ENCODE measurements at regions not wholly inside any gene's neighbourhood (a gene's known extent, or its start where the extent isn't known, plus 50 kb on each side); places are given as distances from the start of the nearest gene placed in this dataset.
A peak's percentile ranks its signal among the peaks of the same experiment; 100 is the strongest.
"Not testable (repeated sequence)": the region's sequence is repeated elsewhere in the genome, so short reads cannot be mapped to it uniquely, and the experiment has no call there.

DNA sequence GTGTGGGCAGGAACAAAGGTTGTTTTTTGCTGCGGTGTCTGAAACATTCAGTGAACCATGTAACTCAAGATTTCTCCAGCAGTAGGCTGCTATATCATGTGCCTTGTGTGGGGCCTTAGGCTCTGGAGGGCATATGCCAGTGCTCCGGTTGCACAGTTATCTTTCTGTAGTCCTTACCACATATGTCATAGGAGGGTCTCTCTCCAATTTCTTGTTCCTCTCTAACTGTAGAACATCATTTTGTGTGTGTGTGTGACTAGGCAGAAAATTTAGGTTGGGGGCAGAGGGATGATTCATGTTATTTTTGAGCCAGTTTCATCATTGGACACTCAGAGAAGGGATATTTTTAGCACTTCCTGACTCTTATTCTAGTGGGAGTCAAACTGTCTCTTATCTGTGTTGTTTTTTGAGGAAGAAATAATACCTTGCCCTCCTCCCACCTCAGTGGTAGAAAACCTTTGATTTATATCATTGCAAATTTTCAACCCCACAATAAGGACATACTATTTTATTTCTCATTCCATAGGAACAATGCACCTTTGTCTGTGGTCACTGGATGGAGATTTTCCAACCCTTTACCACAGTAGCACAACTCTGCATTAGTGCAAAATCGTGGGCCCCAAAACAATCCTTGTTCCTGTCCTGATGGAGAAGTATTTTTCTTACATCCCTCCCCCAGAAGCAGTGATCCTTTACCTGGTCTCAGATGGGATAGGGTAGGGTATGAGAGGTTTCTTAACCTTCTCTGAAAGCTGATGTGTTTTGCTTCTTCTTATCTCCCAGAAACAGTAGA lies 113.9 kb downstream of the CCDC74A start:
- DNase-seq, result no peak

DNA sequence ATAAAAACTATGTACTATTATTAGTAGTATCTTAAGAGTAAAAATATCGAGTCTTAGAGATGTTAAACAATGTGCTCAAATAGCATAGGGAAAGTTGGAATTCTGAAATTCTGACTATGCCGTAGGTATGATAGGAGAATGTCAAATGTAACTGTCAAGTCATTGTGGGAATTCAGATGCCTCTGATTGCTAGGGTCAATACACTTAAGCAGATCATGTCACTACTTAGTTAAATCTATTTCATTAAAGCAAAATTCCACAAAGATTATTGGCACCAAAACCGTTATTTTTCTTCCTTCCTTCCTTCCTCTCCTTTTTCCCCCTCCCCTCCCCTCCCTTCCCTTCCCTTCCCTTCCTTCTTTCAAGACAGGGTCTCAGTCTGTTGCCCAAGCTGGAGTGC lies 115.5 kb downstream of the CCDC74A start:
- not testable (repeated sequence) for DNase-seq

DNA sequence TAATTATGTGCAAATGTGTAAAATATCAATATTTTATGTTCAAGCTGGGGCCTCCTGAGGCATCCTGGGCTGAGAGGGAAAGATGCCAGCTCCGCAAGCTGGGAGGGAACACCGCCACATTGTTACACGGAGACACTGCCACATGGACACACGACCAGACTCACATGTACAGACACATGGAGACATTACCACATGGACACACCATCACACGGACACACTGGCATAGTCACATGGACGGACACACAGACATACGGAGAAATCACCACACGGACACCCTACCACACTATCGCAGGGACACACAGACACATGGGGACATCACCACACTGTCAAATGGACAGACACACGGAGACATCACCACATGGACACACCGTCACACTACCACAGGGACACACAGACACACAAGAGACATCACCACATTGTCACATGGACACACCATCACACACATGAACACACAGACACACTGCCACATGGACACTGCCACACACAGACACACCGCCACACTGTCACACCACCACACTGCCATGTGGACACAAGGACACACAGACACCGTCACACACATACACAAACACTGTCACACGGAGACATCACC lies 117.6 kb downstream of the CCDC74A start:
- DNase-seq, result no peak

DNA sequence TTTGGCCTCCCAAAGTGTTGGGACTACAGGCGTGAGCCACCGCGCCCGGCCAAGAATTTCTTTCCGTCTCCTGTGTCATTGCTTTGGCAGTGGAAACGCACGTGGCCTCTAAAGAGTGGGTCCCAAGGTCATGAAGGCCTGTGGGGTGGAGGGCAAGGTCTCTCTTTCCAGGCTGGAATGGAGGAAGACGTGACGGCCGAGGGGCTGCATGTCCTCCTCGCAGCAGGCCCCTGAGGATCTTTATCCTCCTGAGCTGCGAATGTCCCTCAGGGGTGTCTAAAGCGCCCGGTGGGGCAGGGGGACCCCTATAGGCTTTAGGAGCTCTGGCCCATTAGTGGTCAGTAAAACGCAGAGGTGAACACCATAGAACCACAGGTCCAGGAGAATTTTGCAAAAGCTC lies 118.5 kb downstream of the CCDC74A start:
- not testable (repeated sequence) for DNase-seq

DNA sequence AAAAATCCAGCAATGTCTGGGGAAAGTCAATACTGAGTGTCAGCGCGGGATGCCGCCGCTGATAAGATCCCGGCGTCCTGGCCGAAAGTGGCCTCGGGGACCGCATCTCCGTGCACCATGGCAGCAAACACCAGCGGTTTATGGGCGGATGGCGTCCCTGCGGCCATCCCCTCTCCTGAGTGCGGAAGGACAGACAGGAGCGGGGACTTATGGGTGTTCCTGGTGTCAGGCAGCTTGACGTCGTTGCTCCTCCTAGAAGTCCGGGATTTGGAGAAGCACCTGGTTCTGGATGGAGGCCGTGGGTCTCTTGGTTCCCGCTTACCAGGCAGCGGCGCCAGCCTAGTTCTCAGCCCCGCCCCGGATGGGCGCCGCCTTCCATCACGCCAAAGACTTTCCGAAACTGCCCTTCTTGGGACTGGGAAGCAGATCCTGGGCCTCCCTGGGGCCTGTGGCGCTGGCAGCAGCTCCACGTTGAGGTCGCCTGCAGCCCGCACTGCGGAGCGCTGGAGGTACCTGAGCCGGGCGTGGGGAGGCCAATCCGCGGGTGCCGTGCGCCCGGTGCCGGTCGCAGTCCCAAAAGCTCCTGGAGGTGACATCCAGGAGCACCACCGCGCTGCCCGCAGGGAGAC lies 119.1 kb downstream of the CCDC74A start:
- no peak for DNase-seq

DNA sequence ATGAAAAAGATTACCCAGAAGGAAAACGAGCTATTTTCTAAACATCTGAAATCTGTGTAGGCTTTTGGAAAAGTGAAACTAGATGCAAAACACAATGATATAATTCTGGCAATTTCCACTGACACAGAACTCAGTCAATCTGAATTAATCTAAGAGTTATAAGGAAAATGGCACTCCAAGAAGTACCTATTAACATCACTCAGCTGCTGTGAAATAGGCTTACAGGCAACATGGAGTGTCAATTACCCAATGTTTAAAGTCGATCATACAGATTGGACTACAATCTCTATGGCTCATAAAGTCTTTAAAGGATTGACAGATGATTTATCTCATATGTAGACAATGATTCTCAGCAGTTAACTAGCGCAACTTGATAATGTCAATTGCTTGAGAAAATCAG lies 120.9 kb downstream of the CCDC74A start:
- not testable (repeated sequence) for DNase-seq

DNA sequence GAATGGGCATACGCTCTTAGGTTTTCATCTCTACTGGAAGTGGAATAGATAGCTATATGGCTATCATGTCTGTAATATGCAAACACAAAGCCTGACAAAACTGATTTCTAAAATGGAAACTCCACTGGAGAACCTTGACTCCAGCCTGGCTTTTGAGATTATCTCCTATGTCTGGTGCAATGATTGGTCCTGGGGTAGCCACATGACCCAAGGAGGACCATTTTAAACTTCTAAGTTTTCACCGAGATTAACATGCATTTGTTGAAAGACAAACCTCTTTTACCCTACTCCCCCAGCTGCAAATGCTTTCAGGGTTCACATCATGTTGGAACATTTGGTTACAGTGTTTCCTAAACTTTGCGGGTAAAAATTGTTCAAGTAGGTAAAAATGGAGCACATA lies 124.6 kb downstream of the CCDC74A start:
- DNase-seq, result not testable (repeated sequence)

DNA sequence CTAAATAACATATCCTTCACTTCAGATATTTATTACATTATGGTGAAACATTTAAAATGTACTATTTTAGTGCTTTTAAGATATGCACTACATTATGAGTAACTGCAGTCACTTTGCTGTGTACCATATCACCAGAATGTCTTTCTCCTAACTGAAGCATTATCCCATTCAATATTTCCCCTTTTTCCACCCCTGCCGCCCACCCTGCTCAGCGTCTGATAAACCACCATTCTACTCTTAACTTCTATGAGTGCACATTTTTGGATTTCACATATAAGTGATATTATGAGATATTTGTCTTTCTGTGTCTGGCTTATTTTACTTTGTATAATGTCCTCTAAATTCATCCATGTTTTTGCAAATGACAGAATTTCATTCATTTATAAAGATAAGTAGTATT lies 126.4 kb downstream of the CCDC74A start:
- DNase-seq, result not testable (repeated sequence)

DNA sequence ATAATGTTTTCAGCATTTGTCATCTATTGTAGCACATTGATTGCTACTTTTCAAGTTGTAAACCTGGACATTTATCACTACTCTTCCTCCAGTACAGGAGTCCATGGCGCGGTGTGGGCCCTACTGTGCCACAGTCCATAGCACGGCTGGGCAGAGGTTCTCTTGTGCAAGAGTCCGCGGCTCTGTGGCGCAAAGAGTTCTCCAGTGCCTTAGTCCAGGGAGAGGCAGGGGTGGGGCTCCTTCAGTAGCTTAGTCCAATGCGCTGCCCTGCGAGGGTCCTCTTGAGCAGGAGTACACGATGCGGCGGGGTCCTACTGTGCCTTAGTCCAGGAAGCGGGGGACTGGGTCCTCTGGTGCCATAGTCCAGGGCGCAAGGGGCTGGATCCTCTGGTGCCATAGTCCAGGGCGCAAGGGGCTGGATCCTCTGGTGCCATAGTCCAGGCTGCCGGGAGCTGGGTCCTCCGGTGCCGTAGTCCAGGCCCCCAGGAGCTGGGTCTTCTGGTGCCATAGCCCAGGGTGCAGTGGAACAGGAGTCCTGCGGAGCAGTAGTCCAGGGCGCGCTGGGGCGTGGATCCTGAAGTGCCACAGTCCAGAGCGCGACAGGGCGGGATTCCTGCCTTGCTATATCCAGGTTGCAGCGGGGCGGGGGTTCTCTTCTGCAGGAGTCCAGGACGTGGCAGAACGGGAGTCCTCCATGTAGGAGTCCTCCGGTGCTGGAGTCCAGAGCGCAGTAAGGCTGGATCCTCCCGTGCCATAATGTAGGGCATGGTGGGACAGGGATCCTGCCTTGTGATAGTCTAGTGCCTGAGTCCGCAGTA lies 129.3 kb downstream of the CCDC74A start:
- DNase-seq, result no peak

DNA sequence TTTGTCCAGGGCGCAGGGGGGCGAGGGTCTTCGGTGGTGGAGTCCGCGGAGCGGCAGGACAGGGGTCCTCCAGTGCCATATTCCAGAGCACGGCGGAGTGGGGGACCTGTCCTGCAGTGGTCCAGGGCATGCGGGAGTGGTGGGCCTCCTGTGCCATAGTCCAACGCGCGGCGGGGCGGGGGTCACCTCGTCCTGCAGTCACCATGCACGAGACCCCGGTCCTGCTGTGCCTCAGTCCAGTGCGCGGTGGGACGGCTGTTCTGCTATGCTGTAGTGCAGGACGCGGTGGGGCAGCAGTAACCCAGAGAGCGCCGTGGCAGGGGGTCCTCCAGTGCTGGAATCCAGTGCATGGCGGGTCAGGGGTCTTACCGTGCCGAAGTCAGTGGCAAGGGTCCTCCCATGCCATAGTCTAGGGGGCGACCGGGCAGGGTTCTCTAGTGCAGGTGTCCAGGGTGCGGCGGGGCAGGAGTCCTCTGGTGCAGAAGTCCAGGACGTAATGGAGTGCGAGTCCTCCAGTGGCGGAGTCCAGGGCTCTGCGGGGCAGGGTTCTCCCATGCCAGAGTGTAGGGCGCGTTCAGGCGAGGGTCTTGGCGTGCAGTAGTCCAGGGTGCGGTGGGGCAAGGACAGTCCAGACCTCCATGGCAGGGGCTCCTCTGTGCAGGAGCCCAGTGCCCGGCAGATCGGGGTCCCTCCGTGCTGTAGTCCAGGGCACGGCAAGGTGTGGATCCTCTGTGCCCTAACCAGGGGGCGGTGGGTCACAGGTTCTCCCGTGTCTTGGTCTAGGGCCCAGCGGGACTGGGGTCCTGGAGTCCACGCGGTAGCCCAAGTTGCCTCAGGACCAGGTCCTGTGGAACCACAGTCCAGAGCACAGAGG lies 130.4 kb downstream of the CCDC74A start:
- DNase-seq, result no peak

DNA sequence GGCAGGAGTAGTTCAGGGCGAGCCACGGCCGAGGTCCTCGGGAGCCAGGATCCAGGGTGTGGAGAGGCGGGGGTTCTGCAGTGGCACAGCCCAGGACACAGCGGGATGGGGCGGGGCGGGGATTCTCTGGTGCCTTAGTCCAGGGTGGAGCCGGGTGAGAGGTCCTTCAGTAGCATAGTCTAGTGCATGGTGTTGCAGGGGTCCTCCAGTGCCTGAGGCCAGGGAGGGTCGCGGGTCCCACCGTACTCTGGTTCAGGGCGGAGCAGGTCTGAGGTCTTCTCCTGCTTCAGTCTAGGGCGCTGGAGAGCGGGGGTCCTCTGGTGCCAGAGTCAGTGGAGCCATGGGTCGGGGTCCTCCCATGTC lies 131.1 kb downstream of the CCDC74A start:
- no peak for DNase-seq

DNA sequence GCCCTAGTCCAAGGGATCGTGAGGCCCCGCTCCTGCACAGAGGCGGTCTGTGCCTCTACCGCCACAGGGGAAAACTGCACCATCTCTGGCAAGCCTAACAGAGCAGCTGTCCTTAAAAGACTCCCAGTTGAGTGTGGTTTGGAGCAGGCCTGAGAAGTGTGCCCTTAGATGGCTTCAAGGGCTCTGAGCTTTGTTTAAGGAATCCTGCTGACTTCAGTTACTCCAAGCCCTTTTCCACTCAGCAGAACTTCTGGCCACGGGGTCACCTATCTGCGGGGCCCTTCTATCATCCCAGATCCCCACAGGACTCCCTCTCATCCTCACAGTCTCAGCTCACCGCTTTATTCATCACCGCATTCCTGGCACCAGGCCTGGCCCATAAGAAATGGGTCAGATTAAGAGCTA lies 131.5 kb downstream of the CCDC74A start:
- DNase-seq, result no peak

DNA sequence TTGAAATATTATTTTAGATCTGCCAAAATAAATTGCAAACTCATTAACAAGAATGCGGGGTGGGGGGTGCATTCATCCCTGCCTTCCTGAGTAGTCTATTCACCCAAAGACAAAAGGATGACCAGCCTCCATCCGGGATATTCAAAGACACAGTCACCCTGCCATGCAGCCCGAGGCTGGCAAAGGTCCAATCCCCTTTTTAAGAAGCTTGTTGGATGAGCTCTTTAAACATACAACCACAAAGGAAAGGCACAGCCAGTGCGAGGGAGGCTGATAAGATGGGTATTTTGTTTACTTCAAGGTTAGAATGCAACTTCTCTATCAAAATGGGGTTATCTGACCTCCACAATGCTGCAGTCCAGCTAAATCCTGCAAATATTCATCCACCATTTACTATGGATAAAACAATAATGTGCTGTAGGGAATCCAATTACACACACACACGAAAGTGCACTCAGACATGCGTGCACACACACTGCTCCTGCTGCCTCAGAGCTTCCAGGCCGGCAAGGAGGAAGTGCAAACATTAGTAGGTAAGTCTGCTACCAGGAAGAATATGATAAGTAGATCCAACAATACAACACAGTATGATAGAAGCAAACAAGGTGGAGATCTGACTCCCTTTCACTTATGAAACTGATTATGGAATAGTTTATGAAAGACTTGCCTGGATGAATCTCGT lies 133.6 kb downstream of the CCDC74A start:
- not testable (repeated sequence) for DNase-seq

DNA sequence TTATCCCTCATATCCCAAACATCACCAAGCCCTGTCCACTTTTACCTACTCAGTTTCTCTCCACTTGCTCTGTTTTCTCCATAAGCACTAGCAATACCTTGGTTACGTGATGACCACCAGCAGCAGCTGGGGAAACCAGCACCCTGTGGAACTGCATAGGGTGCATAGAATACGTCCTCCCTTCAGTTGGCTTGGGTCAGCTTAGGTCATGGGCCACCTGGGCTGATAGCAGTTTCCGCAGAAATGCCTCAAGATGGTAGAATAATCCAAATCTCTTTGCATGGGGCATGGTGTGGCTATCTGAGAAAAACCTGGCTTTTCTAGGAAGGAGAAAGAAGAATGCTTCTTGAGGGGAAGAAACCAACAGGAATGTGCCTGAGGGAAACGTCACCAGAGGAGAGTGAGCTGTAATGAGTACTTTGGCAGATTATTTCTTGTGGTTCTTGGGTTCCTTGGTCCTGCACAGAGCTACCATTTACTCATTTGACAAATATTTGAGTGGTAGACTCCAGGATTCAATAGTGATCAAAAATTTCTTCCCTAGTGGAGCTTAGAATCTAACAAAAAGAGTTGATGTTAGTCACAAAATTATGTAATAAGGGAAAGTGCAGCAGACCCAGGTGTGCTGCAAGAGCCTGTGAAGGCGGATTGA lies 134.3 kb downstream of the CCDC74A start:
- not testable (repeated sequence) for DNase-seq

DNA sequence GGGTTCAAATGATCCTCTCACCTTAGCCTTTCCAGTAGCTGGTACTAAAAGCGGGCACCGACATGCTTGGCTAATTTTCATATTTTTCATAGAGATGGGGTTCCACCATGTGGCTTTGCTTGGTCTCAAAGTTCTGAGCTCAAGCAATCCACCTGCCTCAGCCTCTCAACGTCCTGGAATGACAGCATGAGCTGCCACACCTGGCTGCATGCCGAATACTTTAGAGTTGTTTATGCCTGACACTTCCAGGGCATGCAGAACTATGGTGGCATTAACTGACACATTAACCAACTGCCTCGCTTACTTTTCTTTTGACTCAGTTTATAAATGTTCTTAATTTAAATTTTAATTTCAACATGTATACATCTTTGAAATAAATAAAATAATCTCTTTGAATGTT lies 135.8 kb downstream of the CCDC74A start:
- DNase-seq, result not testable (repeated sequence)

DNA sequence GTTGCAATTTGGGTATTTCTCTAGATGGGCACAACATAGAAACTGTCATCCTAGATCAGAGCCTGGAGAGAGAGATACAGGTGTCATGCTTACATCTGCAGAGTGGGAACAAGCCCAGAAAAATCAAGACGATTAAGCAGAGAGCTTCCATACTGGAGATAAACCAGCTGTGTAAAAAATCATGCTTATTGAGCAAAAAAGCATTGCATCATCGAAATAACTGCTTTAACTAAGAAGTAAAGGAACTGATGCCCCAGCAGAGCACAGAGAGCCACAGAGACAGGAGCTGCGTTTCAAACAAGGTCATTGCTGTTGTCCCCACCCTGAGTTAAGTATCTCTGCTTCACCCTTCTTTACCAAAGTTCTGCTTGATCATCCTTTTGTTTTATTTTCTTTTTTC lies 138.0 kb downstream of the CCDC74A start:
- not testable (repeated sequence) for DNase-seq

DNA sequence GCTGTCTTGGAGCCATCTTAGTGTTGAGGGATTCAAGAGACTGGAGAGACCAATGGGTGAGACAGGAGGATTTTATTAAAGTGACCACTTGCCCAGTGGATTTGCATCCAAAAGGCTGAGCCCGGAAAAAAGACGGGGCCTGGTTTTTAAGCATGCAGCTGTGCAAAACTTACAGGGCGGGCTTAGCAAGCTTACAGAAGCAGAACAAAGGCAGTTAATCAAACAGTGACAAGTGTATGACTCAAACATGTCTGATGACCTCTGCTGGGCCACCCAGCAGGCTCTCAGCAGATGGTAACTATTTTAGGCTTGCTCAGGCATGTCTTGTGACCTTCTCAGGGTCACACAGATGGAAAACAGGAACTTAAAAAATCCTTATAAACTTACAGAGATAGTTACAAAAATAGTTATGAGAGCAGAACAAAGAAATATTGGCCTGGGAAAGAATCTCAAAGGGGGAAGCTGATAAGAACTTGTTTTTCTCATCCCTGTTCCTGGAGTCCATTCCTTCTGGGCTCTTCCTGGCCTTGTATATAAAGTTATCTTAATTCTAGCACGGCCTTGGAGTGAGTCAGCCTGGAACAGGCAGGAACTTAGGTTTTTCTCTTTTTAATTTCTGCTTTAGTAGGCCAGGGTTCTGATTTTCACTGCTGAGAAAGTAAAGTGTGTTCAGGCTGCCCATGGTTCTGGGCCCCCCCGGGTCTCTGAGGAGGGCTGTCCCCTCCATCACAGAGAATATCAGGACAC lies 141.3 kb downstream of the CCDC74A start:
- DNase-seq, result not testable (repeated sequence)

DNA sequence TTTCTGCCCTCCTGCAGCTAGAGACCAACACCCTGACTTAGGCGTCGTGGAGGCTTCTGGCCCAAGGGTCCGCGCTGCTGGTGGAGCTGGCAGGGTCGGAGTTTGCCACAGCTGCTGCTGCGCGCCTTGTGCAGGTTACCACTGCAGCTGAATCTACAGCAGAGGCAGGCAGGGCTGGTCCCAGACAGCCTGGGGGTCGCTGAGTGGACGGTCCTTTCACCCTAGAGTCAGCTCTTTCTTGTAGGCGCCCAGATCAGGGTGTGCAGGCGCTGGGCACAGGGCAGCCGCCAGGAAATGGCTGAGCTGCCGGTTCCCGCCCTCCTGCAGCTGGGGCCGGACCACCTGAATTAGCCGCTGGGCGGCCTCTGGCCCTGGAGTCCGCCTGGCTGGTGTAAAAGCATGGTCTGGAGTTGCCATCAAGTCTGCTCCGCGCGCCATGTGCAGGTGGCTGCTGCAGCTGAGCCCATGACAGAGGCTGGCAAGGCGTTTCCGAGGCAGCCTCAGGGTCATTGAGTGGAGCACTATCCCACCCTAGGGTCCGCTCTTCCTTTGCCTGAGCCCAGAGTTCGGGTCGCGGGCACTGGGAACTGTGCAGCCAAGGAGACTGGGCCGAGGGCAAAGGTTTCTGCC lies 144.3 kb downstream of the CCDC74A start:
- DNase-seq, result not testable (repeated sequence)

DNA sequence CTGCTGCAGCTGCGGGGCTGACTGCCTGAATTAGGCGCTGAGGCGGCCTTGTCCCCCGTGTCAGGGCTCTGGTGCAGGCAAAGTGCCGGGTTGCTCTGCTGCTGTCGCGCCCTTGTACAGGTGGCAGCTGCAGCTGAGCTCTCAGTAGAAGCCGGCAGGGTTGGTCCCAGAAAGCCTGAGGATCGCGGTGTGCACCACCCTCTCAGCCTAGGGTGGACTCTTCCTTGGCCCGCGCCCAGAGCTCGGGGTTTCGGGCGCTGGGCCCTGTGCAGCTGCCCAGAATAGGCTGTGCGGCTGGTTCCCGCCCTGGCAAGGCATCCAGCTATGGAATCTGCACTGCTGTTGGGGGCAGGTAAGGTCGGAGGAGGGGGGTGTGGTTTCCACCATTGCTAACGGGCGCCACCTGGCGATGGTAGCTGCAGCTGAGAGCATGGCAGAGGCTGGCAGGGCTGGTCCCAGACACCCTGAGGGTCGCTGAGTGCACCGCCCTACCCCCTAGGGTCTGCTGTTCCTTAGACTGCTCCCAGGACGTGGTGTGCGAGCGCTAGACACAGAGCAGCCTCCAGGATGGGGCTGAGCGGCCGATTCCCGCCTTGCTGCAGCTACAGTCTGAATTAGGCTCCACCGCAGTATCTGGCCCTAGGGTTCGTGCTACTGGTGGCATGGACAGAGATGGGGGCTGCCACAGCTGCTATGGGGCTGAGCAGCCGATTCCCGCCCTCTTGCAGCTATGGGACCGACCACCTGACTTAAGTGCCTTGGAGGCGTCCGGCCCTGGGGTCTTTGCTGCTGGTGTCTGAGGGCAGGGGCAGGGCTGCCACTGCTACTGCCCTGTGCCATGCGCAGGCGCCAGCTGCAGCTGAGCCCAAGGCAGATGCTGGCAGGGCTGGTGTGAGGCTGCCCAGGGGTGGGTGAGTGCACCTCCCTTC lies 145.0 kb downstream of the CCDC74A start:
- peak; percentile 37 for DNase-seq

Data from activated CD4-positive, alpha-beta T cell treated with anti-CD3 and anti-CD28 coated beads for 1 hour (primary cell).